Osteoblast (primary cell): ENCODE measurements at regions not wholly inside any gene's neighbourhood (a gene's known extent, or its start where the extent isn't known, plus 50 kb on each side); places are given as distances from the start of the nearest gene placed in this dataset.

Experiments
- DNase-seq: peaks from one replicate; pipeline ENCODE4 v3.0.0; 2011; ENCODE audit warnings: low spot score, mixed read lengths; ENCODE audit not compliant: insufficient read length; ENCODE audit errors: missing footprints
- H2AFZ ChIP-seq: 2 replicates; pipeline ENCODE4 v1.6.0; 2011; ENCODE audit warnings: mild to moderate bottlenecking, low read length
- H3K27ac ChIP-seq: 2 replicates; pipeline ENCODE4 v1.5.1; 2011; ENCODE audit warnings: mild to moderate bottlenecking, low read depth, low read length, moderate library complexity
- H3K27me3 ChIP-seq: 2 replicates; pipeline ENCODE4 v1.6.0; 2012; ENCODE audit warnings: mild to moderate bottlenecking, control low read depth, inconsistent platforms, low read length, moderate library complexity; ENCODE audit not compliant: insufficient read depth
- H3K36me3 ChIP-seq: 2 replicates; pipeline ENCODE4 v1.5.1; 2011; ENCODE audit warnings: mild to moderate bottlenecking, low read length, control low read depth, moderate library complexity; ENCODE audit not compliant: insufficient read depth
- H3K4me1 ChIP-seq: 2 replicates; pipeline ENCODE4 v1.5.1; 2011; ENCODE audit warnings: mild to moderate bottlenecking, low read length, control low read depth, moderate library complexity; ENCODE audit not compliant: insufficient read depth
- H3K4me2 ChIP-seq: 2 replicates; pipeline ENCODE4 v1.6.0; 2011; ENCODE audit warnings: mild to moderate bottlenecking, low read length; ENCODE audit not compliant: insufficient read depth
- H3K4me3 ChIP-seq: fragments of 200-600 bp; sonication (generic); 3 replicates; pipeline ENCODE4 v1.5.1; 2012; ENCODE audit warnings: mild to moderate bottlenecking, low read length, inconsistent platforms; ENCODE audit not compliant: insufficient read depth
- H3K79me2 ChIP-seq: 2 replicates; pipeline ENCODE4 v1.6.0; 2012; ENCODE audit warnings: mild to moderate bottlenecking, low read length, control low read depth, inconsistent platforms; ENCODE audit not compliant: insufficient read depth
- H3K9me3 ChIP-seq: 2 replicates; pipeline ENCODE4 v1.5.1; 2011; ENCODE audit warnings: low read depth, low read length, control low read depth
- H4K20me1 ChIP-seq: 2 replicates; pipeline ENCODE4 v1.6.0; 2012; ENCODE audit warnings: mild to moderate bottlenecking, low read length, control low read depth; ENCODE audit not compliant: insufficient read depth
- CTCF ChIP-seq: IDR thresholded peaks from 2 replicates; pipeline ENCODE4 v1.5.1; 2011; ENCODE audit warnings: mild to moderate bottlenecking, low read depth, low read length, moderate library complexity; ENCODE audit errors: extremely low read depth

GRCh38 chr1:29708796-29709703 is 472.7 kb downstream of the PTPRU start:
- TF ChIP-seq CTCF, result no peak
- Histone ChIP-seq H2AFZ (peak overlapping the region; percentile 49), H3K4me3 (no peak overlapping the region), H3K9me3 (no peaks in the 10 kb centered on the region), H3K4me1 (peaks cover 46% of the 10 kb centered on the region), H3K36me3 (no peaks in the 10 kb centered on the region), H3K4me2 (peak overlapping the region; percentile 18), H3K79me2 (no peaks in the 10 kb centered on the region), H3K27me3 (peaks cover 7% of the 10 kb centered on the region), H4K20me1 (no peaks in the 10 kb centered on the region), H3K27ac (peak overlapping the region; percentile 67)
- DNase-seq, result peak; percentile 91

GRCh38 chr1:29708381-29708780 is 472.1 kb downstream of the PTPRU start:
- Histone ChIP-seq H3K79me2 (no peaks in the 10 kb centered on the region), H3K27ac (peak overlapping the region; percentile 67), H4K20me1 (no peaks in the 10 kb centered on the region), H3K4me3 (no peak overlapping the region), H3K27me3 (peaks cover 7% of the 10 kb centered on the region), H3K4me1 (peaks cover 43% of the 10 kb centered on the region), H2AFZ (peak overlapping the region; percentile 18), H3K4me2 (no peak overlapping the region), H3K9me3 (no peaks in the 10 kb centered on the region), H3K36me3 (no peaks in the 10 kb centered on the region)
- no peak for DNase-seq
- TF ChIP-seq CTCF, result no peak

DNA sequence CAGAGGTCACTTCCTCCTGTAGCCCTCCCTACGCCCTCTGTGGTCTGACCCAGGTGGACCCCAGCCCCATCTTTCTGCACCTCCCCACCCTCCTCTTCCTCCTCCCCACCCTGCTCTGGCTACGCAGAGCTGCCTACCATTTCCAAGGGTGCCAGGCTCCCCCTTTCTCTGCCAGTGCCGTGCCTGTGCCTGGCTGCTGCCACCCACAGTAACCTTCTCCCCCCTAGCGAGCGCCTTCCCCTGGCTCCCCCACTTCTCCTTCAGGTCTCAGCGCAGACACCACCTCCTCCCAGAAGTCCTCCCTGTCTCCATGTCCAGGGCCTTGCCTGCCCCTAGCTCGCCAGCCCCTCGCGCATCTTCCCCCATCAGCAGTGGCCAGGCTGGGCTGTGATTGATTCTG is 471.5 kb downstream of the PTPRU start:
- no peaks in the 10 kb centered on the region for H4K20me1 ChIP-seq
- peaks cover 43% of the 10 kb centered on the region for H3K4me1 ChIP-seq
- H3K4me2 ChIP-seq, result no peak overlapping the region
- peak overlapping the region; percentile 18 for H2AFZ ChIP-seq
- peaks cover 7% of the 10 kb centered on the region for H3K27me3 ChIP-seq
- no peak overlapping the region for H3K4me3 ChIP-seq
- no peaks in the 10 kb centered on the region for H3K9me3 ChIP-seq
- DNase-seq, result no peak
- H3K27ac ChIP-seq, result peak overlapping the region; percentile 67
- no peaks in the 10 kb centered on the region for H3K79me2 ChIP-seq
- TF ChIP-seq CTCF, result no peak
- H3K36me3 ChIP-seq, result no peaks in the 10 kb centered on the region

DNA sequence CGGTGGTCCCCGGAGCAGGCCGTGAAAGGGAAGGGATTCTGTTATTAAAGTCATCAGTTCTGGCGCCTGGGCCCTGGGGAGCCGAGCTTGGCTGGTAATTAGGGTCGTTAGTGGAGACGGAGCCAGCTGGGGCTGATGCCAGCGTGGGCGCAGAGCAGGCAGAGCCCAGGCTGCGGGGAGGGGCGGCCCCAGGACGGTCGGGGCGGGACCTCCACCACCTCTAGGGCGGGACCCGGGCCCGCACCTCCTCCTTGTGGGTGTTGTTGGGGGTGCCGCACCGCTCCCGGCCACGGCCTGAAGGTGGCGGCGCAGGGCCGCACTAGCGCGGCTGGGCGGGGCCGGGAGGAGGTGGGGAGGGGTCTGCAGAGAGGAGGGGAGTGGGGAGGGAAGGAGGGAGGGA is 470.6 kb downstream of the PTPRU start:
- TF ChIP-seq CTCF, result peak; percentile 46
- H3K4me3 ChIP-seq, result no peak overlapping the region
- peaks cover 34% of the 10 kb centered on the region for H3K4me1 ChIP-seq
- H3K9me3 ChIP-seq, result no peaks in the 10 kb centered on the region
- peaks cover 7% of the 10 kb centered on the region for H3K27me3 ChIP-seq
- H3K79me2 ChIP-seq, result no peaks in the 10 kb centered on the region
- H3K36me3 ChIP-seq, result no peaks in the 10 kb centered on the region
- no peaks in the 10 kb centered on the region for H4K20me1 ChIP-seq
- peak; percentile 96 for DNase-seq
- no peak overlapping the region for H2AFZ ChIP-seq
- H3K27ac ChIP-seq, result no peak overlapping the region
- H3K4me2 ChIP-seq, result peak overlapping the region; percentile 43
